PFSK-1 (cell line): ENCODE measurements at regions not wholly inside any gene's neighbourhood (a gene's known extent, or its start where the extent isn't known, plus 50 kb on each side); places are given as distances from the start of the nearest gene placed in this dataset.

Experiments used
- FOXP2 ChIP-seq: optimal IDR thresholded peaks from 2 replicates; pipeline ENCODE3; 2011; ENCODE audit warnings: borderline replicate concordance, control low read depth, inconsistent platforms; ENCODE audit not compliant: insufficient read depth; ENCODE audit errors: extremely low read length, extremely low read depth
- POLR2AphosphoS5 ChIP-seq: IDR thresholded peaks from 2 replicates; pipeline ENCODE4 v1.6.1; 2012; ENCODE audit warnings: low read depth, mild to moderate bottlenecking, control low read depth, low read length, moderate library complexity
- REST ChIP-seq, 2 experiments: IDR thresholded peaks; 2 replicates each; pipeline versions ENCODE4 v1.6.1 to v1.8.0; 2011 to 2012; ENCODE audit warnings: low read depth in 2 of 2, low read length in 2 of 2, control low read depth in 1 of 2, inconsistent platforms in 1 of 2, mild to moderate bottlenecking in 1 of 2, moderate library complexity in 1 of 2; ENCODE audit not compliant: insufficient read depth in 1 of 2
- SIN3A ChIP-seq: IDR thresholded peaks from 2 replicates; pipeline ENCODE4 v1.6.1; 2012; ENCODE audit warnings: mild to moderate bottlenecking, low read length, moderate library complexity, borderline replicate concordance; ENCODE audit not compliant: insufficient read depth

- TF ChIP-seq POLR2AphosphoS5 (no peak), REST (IDR thresholded peaks at IDR 0.05; ENCODE audit: insufficient read depth in 1 of 2, low read depth in 2 of 2, low read length in 2 of 2) (no peak), SIN3A (no peak), FOXP2 (no peak)
These were observed 274.2 kb downstream of the ETNK1 start for GRCh38 chr12:22899184-22899583.
